GM23338 (cell line): ENCODE measurements at regions not wholly inside any gene's neighbourhood (a gene's known extent, or its start where the extent isn't known, plus 50 kb on each side); places are given as distances from the start of the nearest gene placed in this dataset.

Experiments used
- ATAC-seq: fragments of 200-7000 bp; cut with Tn5 transposase; 3 replicates; pipeline ENCODE4 v1.9.1; 2020
- DNase-seq: peaks from one replicate; pipeline ENCODE4 v3.0.0-alpha.2; 2015; ENCODE audit warnings: low spot score
- H2AFZ ChIP-seq: fragments of 200-600 bp; sonication (generic); 2 replicates; pipeline ENCODE4 v1.8.0; 2016; ENCODE audit warnings: antibody characterized with exemption, mild to moderate bottlenecking, moderate library complexity
- H3F3A ChIP-seq: fragments of 200-600 bp; sonication (generic); replicated peaks from 2 replicates; pipeline ENCODE4 v1.8.0; 2017; ENCODE audit warnings: antibody characterized with exemption, mixed run types, low read depth
- H3K27ac ChIP-seq: fragments of 200-600 bp; sonication (generic); 2 replicates; pipeline ENCODE4 v1.6.1; 2016; ENCODE audit warnings: low read depth
- H3K27me3 ChIP-seq: fragments of 200-600 bp; sonication (generic); 2 replicates; pipeline ENCODE4 v1.8.0; 2016; ENCODE audit warnings: mild to moderate bottlenecking, mixed run types, moderate library complexity; ENCODE audit not compliant: insufficient read depth
- H3K36me3 ChIP-seq: fragments of 200-600 bp; sonication (generic); 2 replicates; pipeline ENCODE4 v1.8.0; 2016; ENCODE audit warnings: mild to moderate bottlenecking; ENCODE audit not compliant: insufficient read depth
- H3K4me1 ChIP-seq: fragments of 200-600 bp; sonication (generic); 2 replicates; pipeline ENCODE4 v1.8.0; 2016; ENCODE audit warnings: mild to moderate bottlenecking, moderate library complexity; ENCODE audit not compliant: insufficient read depth
- H3K4me2 ChIP-seq: fragments of 200-600 bp; sonication (generic); 2 replicates; pipeline ENCODE4 v1.7.1; 2017; ENCODE audit warnings: mixed run types
- H3K4me3 ChIP-seq: fragments of 200-600 bp; sonication (generic); 2 replicates; pipeline ENCODE4 v1.6.1; 2016; ENCODE audit warnings: mixed run types
- H3K79me2 ChIP-seq: fragments of 200-600 bp; sonication (generic); replicated peaks from 2 replicates; pipeline ENCODE4 v1.8.0; 2017; ENCODE audit warnings: mild to moderate bottlenecking; ENCODE audit not compliant: insufficient read depth
- H3K9me2 ChIP-seq: fragments of 200-600 bp; sonication (generic); 2 replicates; pipeline ENCODE4 v1.8.0; 2017; ENCODE audit not compliant: insufficient read depth
- H4K20me1 ChIP-seq: fragments of 200-600 bp; sonication (generic); replicated peaks from 2 replicates; pipeline ENCODE4 v1.8.0; 2017; ENCODE audit warnings: mild to moderate bottlenecking; ENCODE audit not compliant: insufficient read depth
- H3K27ac Mint-ChIP-seq: 2 replicates; pipeline ENCODE4 v1.8.0; 2020; ENCODE audit warnings: inconsistent platforms, mild to moderate bottlenecking, moderate library complexity, mixed read lengths
- H3K27me3 Mint-ChIP-seq: 3 replicates; pipeline ENCODE4 v1.8.0; 2022; ENCODE audit warnings: low read depth, mild to moderate bottlenecking, moderate library complexity, mixed read lengths, inconsistent platforms; ENCODE audit not compliant: insufficient read depth, poor library complexity
- H3K36me3 Mint-ChIP-seq: 3 replicates; pipeline ENCODE4 v1.8.0; 2021; ENCODE audit warnings: low read depth, mild to moderate bottlenecking, inconsistent platforms, moderate library complexity, mixed read lengths
- H3K4me1 Mint-ChIP-seq: 3 replicates; pipeline ENCODE4 v1.8.0; 2020; ENCODE audit warnings: mild to moderate bottlenecking, inconsistent platforms, mixed read lengths
- H3K4me3 Mint-ChIP-seq: 3 replicates; pipeline ENCODE4 v1.8.0; 2021; ENCODE audit warnings: moderate library complexity, mild to moderate bottlenecking, inconsistent platforms, mixed read lengths
- H3K9me3 Mint-ChIP-seq: 3 replicates; pipeline ENCODE4 v1.8.0; 2020; ENCODE audit warnings: moderate library complexity, mild to moderate bottlenecking, inconsistent platforms, mixed read lengths
- CREB1 ChIP-seq: fragments of 250-450 bp; sonication (Bioruptor Pico); IDR thresholded peaks from 2 replicates; pipeline ENCODE4 v1.5.0; 2020; ENCODE audit warnings: low read depth, mild to moderate bottlenecking, moderate library complexity
- ETS1 ChIP-seq: IDR thresholded peaks from 2 replicates; pipeline ENCODE4 v1.6.1; 2016; ENCODE audit warnings: antibody characterized with exemption
- EZH2 ChIP-seq: fragments of 200-600 bp; sonication (generic); IDR thresholded peaks from one replicate; pipeline ENCODE4 v1.8.0; 2017; ENCODE audit warnings: antibody characterized with exemption, mild to moderate bottlenecking, low read depth; ENCODE audit not compliant: unreplicated experiment
- EZH2phosphoT487 ChIP-seq: fragments of 200-600 bp; sonication (generic); IDR thresholded peaks from one replicate; pipeline ENCODE4 v1.8.1; 2018; ENCODE audit warnings: antibody characterized with exemption; ENCODE audit not compliant: unreplicated experiment
- JUNB ChIP-seq: IDR thresholded peaks from one replicate; pipeline ENCODE4 v1.6.1; 2016; ENCODE audit warnings: antibody characterized with exemption; ENCODE audit not compliant: unreplicated experiment
- NANOG ChIP-seq: IDR thresholded peaks from 2 replicates; pipeline ENCODE4 v1.6.1; 2016; ENCODE audit warnings: antibody characterized with exemption, borderline replicate concordance
- POLR2AphosphoS5 ChIP-seq: IDR thresholded peaks from 2 replicates; pipeline ENCODE4 v1.6.1; 2016; ENCODE audit warnings: antibody characterized with exemption, low read depth
- REST ChIP-seq: IDR thresholded peaks from one replicate; pipeline ENCODE4 v1.6.1; 2018; ENCODE audit warnings: antibody characterized with exemption; ENCODE audit not compliant: unreplicated experiment
- STAT1 ChIP-seq: IDR thresholded peaks from one replicate; pipeline ENCODE4 v1.6.1; 2016; ENCODE audit warnings: antibody characterized with exemption; ENCODE audit not compliant: unreplicated experiment
- ZNF114 ChIP-seq: fragments of 250-450 bp; sonication (Bioruptor Pico); IDR thresholded peaks from 2 replicates; pipeline ENCODE4 v1.5.0; 2020; ENCODE audit warnings: mild to moderate bottlenecking, moderate library complexity
- ZNF331 ChIP-seq: fragments of 250-450 bp; sonication (Bioruptor Pico); IDR thresholded peaks from 2 replicates; pipeline ENCODE4 v1.5.0; 2020; ENCODE audit warnings: low read depth, mild to moderate bottlenecking, moderate library complexity
- TF ChIP-seq, protein P1 (sequence below): fragments of 250-450 bp; sonication (Bioruptor Pico); IDR thresholded peaks from 2 replicates; pipeline ENCODE4 v1.5.0; 2020; ENCODE audit warnings: mild to moderate bottlenecking, moderate library complexity
- TF ChIP-seq, protein P2 (sequence below), 2 experiments: fragments of 200-600 bp in 1 of 2; sonication (generic) in 1 of 2; conservative IDR thresholded peaks; 2 replicates each; pipeline versions ENCODE4 v1.5.1 to v1.6.1; 2016 to 2017; ENCODE audit warnings: antibody characterized with exemption in 2 of 2, low read depth in 2 of 2, mild to moderate bottlenecking in 2 of 2, moderate library complexity in 1 of 2

- H3K4me3 Mint-ChIP-seq = no peak overlapping the region
- no peaks in the 10 kb centered on the region for H3K4me1 ChIP-seq
- TF ChIP-seq POLR2AphosphoS5 (no peak), ZNF331 (CRISPR knock-in tag) (no peak), JUNB (no peak), REST (no peak), ZNF114 (CRISPR knock-in tag) (no peak), ETS1 (no peak), CREB1 (no peak), EZH2phosphoT487 (no peak), STAT1 (no peak), NANOG (no peak), EZH2 (no peak)
- TF ChIP-seq, protein P1, sequence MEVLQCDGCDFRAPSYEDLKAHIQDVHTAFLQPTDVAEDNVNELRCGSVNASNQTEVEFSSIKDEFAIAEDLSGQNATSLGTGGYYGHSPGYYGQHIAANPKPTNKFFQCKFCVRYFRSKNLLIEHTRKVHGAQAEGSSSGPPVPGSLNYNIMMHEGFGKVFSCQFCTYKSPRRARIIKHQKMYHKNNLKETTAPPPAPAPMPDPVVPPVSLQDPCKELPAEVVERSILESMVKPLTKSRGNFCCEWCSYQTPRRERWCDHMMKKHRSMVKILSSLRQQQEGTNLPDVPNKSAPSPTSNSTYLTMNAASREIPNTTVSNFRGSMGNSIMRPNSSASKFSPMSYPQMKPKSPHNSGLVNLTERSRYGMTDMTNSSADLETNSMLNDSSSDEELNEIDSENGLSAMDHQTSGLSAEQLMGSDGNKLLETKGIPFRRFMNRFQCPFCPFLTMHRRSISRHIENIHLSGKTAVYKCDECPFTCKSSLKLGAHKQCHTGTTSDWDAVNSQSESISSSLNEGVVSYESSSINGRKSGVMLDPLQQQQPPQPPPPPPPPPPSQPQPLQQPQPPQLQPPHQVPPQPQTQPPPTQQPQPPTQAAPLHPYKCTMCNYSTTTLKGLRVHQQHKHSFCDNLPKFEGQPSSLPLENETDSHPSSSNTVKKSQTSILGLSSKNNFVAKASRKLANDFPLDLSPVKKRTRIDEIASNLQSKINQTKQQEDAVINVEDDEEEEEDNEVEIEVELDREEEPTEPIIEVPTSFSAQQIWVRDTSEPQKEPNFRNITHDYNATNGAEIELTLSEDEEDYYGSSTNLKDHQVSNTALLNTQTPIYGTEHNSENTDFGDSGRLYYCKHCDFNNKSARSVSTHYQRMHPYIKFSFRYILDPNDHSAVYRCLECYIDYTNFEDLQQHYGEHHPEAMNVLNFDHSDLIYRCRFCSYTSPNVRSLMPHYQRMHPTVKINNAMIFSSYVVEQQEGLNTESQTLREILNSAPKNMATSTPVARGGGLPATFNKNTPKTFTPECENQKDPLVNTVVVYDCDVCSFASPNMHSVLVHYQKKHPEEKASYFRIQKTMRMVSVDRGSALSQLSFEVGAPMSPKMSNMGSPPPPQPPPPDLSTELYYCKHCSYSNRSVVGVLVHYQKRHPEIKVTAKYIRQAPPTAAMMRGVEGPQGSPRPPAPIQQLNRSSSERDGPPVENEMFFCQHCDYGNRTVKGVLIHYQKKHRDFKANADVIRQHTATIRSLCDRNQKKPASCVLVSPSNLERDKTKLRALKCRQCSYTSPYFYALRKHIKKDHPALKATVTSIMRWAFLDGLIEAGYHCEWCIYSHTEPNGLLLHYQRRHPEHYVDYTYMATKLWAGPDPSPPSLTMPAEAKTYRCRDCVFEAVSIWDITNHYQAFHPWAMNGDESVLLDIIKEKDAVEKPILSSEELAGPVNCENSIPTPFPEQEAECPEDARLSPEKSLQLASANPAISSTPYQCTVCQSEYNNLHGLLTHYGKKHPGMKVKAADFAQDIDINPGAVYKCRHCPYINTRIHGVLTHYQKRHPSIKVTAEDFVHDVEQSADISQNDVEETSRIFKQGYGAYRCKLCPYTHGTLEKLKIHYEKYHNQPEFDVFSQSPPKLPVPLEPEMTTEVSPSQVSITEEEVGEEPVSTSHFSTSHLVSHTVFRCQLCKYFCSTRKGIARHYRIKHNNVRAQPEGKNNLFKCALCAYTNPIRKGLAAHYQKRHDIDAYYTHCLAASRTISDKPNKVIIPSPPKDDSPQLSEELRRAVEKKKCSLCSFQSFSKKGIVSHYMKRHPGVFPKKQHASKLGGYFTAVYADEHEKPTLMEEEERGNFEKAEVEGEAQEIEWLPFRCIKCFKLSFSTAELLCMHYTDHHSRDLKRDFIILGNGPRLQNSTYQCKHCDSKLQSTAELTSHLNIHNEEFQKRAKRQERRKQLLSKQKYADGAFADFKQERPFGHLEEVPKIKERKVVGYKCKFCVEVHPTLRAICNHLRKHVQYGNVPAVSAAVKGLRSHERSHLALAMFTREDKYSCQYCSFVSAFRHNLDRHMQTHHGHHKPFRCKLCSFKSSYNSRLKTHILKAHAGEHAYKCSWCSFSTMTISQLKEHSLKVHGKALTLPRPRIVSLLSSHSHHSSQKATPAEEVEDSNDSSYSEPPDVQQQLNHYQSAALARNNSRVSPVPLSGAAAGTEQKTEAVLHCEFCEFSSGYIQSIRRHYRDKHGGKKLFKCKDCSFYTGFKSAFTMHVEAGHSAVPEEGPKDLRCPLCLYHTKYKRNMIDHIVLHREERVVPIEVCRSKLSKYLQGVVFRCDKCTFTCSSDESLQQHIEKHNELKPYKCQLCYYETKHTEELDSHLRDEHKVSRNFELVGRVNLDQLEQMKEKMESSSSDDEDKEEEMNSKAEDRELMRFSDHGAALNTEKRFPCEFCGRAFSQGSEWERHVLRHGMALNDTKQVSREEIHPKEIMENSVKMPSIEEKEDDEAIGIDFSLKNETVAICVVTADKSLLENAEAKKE (CRISPR knock-in tag) = no peak
- TF ChIP-seq, protein P2, sequence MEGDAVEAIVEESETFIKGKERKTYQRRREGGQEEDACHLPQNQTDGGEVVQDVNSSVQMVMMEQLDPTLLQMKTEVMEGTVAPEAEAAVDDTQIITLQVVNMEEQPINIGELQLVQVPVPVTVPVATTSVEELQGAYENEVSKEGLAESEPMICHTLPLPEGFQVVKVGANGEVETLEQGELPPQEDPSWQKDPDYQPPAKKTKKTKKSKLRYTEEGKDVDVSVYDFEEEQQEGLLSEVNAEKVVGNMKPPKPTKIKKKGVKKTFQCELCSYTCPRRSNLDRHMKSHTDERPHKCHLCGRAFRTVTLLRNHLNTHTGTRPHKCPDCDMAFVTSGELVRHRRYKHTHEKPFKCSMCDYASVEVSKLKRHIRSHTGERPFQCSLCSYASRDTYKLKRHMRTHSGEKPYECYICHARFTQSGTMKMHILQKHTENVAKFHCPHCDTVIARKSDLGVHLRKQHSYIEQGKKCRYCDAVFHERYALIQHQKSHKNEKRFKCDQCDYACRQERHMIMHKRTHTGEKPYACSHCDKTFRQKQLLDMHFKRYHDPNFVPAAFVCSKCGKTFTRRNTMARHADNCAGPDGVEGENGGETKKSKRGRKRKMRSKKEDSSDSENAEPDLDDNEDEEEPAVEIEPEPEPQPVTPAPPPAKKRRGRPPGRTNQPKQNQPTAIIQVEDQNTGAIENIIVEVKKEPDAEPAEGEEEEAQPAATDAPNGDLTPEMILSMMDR (conservative IDR thresholded peaks at IDR 0.05; ENCODE audit: low read depth in 2 of 2) = no peak
- H3K4me3 ChIP-seq = no peak overlapping the region
- H2AFZ ChIP-seq = no peak overlapping the region
- no peaks in the 10 kb centered on the region for H3K79me2 ChIP-seq
- DNase-seq = no peak
- no peak for ATAC-seq
- no peaks in the 10 kb centered on the region for H3F3A ChIP-seq
- no peaks in the 10 kb centered on the region for H3K4me1 Mint-ChIP-seq
- no peak overlapping the region for H3K27ac Mint-ChIP-seq
- H3K9me3 Mint-ChIP-seq = peaks cover 3% of the 10 kb centered on the region; the same call in 1 of the 3 replicates
- no peak overlapping the region for H3K4me2 ChIP-seq
- H3K27ac ChIP-seq = no peak overlapping the region
- no peaks in the 10 kb centered on the region for H3K27me3 ChIP-seq
- H3K9me2 ChIP-seq = peaks cover 10% of the 10 kb centered on the region
- no peaks in the 10 kb centered on the region for H4K20me1 ChIP-seq
- peaks cover 4% of the 10 kb centered on the region for H3K36me3 Mint-ChIP-seq
- peaks cover 2% of the 10 kb centered on the region for H3K27me3 Mint-ChIP-seq
- H3K36me3 ChIP-seq = no peaks in the 10 kb centered on the region
Measured at GRCh38 chr9:104301755-104302154, 202.3 kb upstream of the OR13F1 start.
